ENCODE measurements at regions not wholly inside any gene's neighbourhood (a gene's known extent, or its start where the extent isn't known, plus 50 kb on each side); places are given as distances from the start of the nearest gene placed in this dataset.

GRCh38 chr10:123409884-123410283, 255.7 kb downstream of the BUB3 start:
- DNase-seq (ENCODE audit: low read depth), result no peak

- DNase-seq (ENCODE audit: low read depth), result no peak
Measured at GRCh38 chr10:123413353-123413752, 252.8 kb upstream of the GPR26 start.

- no peak for DNase-seq (ENCODE audit: low read depth)
Measured at GRCh38 chr10:123415523-123415922, 250.6 kb upstream of the GPR26 start.

DNA sequence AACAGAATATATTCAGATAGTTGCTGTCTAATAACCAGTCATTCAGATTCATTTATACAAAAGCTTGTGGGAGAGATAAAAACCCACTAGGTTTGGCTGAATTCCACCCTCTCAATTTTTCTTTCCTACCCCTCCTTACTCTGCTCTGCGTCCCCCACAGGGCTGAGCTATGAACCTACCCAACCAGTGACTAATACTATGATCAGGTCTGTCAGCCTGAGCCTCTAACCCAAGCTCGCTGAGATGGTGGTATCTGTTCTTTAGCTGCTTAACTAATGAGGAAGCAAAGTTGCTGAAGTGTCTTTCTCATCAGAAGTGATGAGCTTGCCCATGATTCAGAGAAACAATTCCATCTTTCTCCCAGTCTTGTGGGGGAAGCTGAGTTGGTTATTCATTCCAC, 248.7 kb upstream of the GPR26 start:
- DNase-seq (ENCODE audit: low read depth), result no peak

DNA sequence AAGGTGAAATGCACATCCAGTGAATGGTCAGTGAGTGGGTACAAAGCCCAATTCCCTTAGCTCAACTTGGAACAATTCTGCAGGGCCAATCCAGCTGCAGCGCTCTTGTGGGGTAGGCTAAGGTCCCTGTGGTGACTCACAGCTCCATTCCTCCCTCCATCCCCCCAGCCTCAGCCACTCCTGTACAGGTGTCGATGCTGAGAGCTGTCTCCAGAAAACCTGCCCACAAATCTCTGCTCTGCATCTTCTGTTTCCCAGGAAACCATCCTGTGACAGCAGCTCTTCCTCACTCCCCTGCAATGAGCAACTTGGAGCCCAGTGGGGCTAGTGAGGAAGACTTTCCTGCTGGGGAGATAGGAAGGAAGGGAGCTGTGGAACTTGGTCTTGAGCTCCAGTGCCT, 244.7 kb upstream of the GPR26 start:
- DNase-seq (ENCODE audit: low read depth), result no peak

- DNase-seq (ENCODE audit: low read depth), result no peak
Measured at GRCh38 chr10:123422261-123422660, 243.9 kb upstream of the GPR26 start.

DNA sequence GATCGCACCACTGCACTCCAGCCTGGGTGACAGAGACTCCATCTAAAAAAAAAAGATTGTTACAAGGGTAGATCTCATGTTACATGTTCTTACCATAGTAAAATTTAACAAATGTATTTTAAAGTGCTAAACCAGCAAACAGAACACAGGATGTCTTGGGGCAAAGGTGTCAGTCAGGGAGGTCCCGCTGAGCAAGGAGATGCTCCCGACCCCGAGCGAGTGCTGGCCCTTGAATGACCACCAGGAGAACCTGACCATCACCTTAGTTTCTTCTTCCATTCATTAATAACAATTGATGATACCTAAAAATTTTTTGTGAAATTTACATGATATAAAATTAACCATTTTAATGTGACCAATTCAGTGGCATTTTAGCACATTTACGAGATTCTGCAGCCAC, 241.6 kb upstream of the GPR26 start:
- DNase-seq (ENCODE audit: low read depth), result no peak

GRCh38 chr10:123425680-123426079, 240.5 kb upstream of the GPR26 start:
- DNase-seq (ENCODE audit: low read depth), result no peak

DNA sequence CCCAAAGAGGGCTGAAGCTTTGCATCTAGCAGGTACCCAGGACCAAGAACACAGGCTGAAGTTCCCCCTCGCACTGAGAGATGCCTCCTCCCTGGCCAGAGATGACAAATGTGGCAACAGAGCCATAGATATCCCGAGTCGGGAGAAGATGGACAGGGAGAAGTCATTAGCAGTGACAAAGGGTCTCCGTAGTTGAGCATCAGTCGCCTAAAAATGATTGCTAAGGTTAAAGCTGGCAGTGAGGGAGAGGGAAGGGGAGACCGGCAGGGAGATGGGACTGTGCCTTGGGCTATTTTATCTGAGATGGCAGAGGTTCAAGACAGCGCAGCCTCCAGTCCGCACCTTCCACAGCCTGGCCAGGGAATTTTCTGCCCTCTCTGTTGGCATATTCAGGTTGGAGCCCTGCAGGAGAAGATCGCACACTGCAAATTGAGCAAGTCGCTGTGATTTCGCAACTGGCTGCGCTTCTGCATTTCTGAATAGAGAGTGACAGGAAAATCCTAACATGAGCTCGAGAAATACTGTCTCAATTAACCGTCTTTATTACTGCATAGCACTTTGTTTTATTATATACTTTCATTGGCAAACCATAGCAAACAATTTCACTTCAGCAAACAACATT, 238.9 kb upstream of the GPR26 start:
- DNase-seq (ENCODE audit: low read depth), result no peak

DNA sequence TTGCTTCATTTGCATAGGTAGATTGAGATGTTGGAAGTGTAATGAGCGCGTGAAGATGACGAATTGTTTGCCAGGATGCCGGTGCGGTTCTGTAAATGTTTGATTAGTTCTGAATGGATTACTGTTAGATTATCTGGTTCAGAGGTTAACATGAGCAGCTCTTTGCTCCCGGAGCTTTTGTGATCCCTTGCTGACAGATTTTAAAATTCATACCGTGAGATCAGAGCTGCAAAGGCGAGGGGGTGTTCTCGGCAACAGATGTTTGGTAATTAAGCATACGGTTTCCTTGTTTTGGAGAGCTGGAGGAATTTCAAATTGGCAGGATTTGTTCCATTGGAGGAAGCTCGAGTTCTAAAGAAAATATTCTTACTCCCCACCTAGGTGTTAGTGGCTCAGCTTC, 237.8 kb upstream of the GPR26 start:
- DNase-seq (ENCODE audit: low read depth), result no peak

- DNase-seq (ENCODE audit: low read depth), result no peak
Measured at GRCh38 chr10:123429706-123430221, 236.4 kb upstream of the GPR26 start.

GRCh38 chr10:123433539-123433938, 232.6 kb upstream of the GPR26 start:
- no peak for DNase-seq (ENCODE audit: low read depth)

- no peak for DNase-seq (ENCODE audit: low read depth)
Measured at GRCh38 chr10:123434435-123435039, 231.6 kb upstream of the GPR26 start.

DNA sequence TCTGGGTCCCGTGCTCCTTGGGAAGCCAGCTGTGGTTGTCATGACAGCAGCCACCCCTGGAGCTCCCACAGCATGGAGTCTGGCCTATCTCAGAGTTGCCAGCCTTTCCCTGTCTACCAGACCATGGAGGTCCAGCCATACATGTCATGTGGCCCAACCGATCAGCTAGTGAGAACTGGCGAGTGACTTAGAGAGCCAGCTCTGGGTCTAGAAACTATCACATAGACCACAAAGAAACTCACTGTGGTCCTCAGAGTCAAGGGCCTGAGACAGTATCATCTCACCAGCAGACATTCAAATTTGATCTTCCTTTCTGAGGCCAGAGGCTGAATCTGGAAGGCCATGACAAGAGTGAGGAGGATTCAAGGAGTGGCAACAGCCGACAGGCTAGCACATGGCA, 223.3 kb upstream of the GPR26 start:
- DNase-seq (ENCODE audit: low read depth), result no peak

- DNase-seq (ENCODE audit: low read depth), result no peak
Measured at GRCh38 chr10:123443924-123444323, 222.2 kb upstream of the GPR26 start.

GRCh38 chr10:123445261-123445775, 220.8 kb upstream of the GPR26 start:
- DNase-seq (ENCODE audit: low read depth), result no peak

DNA sequence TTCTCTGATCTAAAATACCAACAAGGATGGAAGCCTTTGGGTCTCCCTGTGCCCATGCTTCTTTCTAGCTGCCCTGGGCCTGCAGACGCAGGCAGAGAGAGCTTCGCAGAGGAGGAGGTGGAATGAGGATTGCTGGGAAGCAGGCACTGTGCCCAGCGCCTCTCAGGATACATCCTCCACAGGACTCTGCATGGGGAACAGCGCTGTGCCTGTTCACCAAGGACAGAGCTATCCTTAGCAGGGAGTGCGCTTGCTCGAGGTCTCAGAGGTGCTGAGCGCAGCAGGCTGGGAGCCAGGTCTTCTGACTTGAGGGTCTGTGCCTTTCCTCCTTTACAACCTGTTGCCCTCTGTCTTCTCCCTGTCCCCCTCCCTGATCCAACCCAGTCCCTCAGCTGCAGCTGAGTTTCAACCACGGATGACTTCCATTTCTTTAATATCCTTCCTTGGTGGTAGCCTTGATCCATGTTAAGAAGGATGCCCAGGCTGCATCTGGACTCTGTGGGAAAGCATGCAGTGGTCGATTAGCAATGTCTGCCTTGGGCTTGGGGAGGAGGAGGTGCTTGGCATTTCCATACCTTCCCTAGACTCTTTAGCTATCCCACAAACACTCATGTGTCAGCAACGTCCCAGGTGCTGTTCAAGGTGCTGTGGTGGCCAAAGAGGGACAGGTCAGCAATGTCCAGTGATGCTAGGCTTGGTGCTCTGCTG, 219.6 kb upstream of the GPR26 start:
- no peak for DNase-seq (ENCODE audit: low read depth)

GRCh38 chr10:123449234-123449962, 216.8 kb upstream of the GPR26 start:
- DNase-seq (ENCODE audit: low read depth), result no peak

- DNase-seq (ENCODE audit: low read depth), result no peak
Measured at GRCh38 chr10:123450956-123451605, 215.1 kb upstream of the GPR26 start.

- no peak for DNase-seq (ENCODE audit: low read depth)
Measured at GRCh38 chr10:123451618-123452245, 214.4 kb upstream of the GPR26 start.

DNA sequence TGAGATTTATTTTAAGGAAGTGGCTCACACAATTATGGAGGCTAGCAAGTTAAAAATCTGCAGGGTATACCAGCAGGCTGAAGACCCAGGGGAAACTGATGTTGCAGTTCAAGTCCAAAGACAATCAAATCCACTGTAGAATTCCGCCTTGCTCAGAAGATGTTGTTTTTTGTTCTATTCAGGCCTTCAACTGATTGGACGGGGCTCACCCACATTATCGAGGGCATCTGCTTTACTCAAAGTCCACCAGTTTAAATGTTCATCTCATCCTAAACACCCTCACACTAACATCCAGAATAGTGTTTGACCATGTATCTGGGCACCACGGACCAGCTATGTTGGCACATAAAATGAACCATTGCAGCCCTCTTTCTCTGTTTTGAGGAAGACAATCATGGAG, 211.2 kb upstream of the GPR26 start:
- no peak for DNase-seq (ENCODE audit: low read depth)
